Activated naive CD4-positive, alpha-beta T cell treated with Interleukin-2 at 50 U/mL for 16 hours (primary cell): ENCODE measurements at regions not wholly inside any gene's neighbourhood (a gene's known extent, or its start where the extent isn't known, plus 50 kb on each side); places are given as distances from the start of the nearest gene placed in this dataset.

Source experiments
- DNase-seq: peaks from one replicate; pipeline ENCODE4 v3.0.0-alpha.2; 2020

DNA sequence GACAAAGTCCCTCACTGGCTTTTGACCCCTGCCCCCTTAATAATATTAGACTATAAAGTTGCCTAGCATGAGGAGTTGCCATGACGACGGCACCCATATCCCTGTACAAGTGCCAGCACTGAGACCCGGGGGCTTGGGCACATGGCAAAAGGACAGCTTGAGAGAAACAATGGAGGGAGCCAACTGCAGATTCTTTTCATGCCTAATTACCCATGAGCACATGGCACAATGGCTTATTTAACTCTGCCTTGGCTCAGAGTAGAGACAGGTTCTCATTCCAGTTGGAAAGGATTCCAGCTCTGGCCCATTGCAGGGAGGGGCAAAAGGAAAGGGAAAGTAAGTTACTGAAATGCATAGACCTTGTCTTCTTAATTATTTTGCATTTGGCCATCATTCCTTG, 261.2 kb upstream of the UBASH3B start:
- DNase-seq: no peak

- no peak for DNase-seq
These were observed 262.2 kb upstream of the UBASH3B start for GRCh38 chr11:122393209-122393860.

GRCh38 chr11:122392508-122392907, 263.0 kb upstream of the UBASH3B start:
- DNase-seq: no peak

DNA sequence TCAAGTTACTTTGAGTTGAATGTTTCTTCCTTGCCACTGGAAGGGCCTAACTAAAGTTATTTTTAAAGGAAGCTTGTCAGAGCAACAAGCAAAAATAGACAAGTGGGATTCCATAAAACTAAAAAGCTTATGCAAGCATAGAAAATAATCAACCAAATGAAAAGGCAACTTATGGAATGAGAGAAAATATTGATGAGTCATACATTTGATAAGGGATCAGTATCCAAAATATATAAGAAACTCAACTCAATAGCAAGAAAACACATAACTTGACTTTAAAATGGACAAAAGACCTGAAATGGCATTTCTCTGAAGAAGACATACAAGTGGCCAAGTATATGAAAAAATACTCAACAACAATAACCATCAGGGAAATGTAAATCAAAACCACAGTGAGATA, 264.5 kb upstream of the UBASH3B start:
- DNase-seq: no peak

- no peak for DNase-seq
These were observed 267.2 kb upstream of the BLID start for GRCh38 chr11:122383186-122383585.

DNA sequence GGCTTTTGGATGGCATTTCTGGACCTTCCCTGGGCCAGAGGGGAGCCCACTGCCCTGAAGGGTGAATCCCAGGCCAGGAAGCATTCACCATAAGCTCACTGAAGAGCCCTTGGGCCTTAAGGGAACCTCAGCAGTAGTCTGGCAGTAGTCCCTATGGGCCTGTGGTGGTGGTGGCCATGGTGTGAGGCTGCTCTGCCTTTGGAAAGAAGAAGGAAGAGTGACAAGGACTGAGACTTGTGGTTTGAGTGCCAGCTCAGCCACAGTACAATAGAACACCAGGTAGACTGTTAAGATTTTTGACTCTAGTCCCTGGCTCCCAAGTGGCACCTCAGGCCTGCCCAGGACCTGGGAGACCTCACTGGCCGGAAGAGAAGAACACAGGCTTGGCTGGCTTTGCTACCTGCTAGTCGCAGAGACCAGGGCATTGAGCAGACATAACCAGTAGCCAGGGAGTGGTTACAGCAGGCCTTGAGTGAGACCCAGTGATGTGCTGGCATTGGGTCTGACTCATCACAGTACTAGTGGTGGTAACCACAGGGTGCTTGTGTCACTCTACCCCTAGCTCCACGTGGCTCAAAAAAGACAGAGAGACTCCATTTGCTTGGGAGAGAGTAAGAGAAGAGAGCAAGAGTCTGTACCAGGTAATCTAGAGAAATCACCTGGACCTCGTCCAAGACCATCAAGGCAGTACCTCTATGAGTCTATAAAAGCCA, 259.8 kb upstream of the BLID start:
- no peak for DNase-seq

DNA sequence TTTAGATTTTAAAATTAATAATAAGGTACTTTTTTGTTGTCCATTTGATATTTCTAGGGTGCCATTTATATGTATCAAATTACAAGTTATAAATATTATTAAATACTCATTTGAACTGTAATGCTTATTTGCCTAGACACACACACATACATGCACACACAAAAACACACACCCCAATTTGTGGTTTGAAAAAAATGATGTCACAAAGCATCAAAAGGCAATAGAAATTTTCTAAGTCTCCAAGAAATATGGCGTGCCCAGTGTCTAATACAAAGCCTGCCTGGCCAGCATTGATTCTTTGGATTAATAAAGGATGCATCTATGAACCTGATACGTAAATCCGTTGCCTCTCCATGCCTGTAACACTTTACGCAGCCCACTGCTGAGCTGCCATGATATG, 252.8 kb upstream of the BLID start:
- no peak for DNase-seq

DNA sequence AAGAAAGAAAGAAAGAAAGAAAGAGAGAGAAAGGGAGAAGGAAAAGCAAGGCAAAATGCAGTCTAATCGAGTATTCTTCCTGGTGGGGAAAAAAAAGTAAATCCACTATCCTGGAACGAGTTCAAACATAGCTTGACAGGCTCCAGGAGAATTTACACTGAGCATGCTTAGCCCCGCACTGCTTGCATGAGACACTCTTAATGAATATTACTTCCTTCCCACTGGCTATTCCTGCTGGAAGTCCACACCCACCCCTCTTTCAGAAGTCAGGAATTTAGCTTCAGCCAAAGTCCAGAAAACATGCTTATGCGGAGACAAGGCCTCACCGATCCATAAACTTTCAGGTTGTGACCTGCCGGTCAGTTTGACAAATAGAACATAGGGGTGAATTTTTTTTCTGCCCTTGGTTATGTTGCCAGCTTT, 251.8 kb upstream of the BLID start:
- DNase-seq: no peak

DNA sequence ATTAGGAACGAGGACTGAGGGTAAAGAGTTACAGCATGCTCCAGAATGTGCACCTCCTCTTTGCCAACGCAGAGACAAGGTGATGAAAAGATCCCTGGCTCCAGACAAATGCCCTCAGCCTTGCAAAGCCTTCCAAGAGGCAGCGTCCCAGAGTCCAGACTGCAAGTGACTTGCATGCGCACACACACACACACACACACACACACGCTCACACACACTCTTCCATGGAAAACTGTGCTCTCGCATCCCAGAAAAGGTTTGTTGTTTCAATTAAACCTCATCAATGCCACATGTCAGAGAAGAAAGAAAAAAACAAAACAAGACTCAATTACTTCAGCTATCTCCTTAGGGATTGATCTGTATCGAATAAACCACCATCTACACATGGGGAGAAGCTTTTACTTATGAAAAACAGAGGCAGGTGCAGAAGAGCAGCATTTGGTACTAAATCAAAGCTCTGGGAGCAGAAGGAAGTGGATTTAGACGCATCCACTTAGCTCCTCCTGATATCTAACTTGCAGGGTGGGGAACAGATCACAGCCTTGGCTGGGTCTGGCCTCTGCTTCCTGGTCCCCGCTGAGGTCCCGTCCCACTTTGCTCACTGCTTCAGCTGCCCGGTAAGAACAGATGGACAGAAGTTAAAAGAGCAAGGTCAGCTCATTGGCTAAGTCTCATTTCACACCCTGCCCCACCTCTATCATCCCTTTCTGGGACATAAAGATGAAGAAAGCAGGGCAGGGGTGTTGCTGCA, 249.8 kb upstream of the BLID start:
- no peak for DNase-seq

DNA sequence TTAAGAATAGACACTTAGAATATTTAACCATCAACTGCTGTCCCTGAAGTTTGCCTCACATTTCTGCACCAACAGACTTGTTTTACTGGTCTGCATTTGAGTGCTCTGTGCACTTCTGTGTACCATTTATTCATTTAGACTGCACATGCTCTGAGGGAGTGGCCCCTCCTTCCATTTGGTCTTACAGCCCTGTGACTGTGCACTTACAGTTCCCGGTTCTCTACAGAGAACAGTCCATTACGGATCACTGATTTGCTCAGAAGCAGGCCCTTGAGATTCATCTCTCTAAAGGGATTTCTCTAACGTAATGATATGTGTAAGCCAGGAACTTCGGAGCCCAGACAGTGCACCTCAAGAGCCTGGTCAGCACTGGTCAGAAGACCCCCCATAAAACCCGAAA, 247.3 kb upstream of the BLID start:
- no peak for DNase-seq

- no peak for DNase-seq
These were observed 246.4 kb upstream of the BLID start for GRCh38 chr11:122362381-122362780.

- DNase-seq: no peak
These were observed 244.9 kb upstream of the BLID start for GRCh38 chr11:122360875-122361274.

DNA sequence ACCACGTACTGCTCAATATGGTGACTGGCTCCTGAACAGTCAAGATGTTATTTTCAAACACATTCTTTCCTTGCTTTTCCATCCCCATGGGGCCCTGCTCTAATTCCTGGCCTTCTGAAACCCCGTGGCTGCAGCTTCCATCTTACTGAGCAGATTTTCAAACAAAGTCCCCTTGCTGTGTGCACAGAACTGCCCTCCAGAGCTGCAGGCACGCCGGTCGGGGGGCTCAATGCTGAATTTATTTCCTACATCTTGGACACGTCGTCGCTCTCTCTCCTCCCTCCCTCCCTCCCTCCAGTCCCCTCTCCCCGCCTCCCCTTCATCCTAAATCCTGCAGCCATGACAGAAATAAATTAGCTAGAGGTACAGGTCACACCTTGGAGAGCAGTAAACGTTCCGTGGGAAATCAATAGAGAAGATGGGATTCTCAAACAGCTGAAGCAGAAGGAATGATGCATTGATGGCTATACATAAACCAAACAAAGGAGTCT, 243.1 kb upstream of the BLID start:
- DNase-seq: no peak

DNA sequence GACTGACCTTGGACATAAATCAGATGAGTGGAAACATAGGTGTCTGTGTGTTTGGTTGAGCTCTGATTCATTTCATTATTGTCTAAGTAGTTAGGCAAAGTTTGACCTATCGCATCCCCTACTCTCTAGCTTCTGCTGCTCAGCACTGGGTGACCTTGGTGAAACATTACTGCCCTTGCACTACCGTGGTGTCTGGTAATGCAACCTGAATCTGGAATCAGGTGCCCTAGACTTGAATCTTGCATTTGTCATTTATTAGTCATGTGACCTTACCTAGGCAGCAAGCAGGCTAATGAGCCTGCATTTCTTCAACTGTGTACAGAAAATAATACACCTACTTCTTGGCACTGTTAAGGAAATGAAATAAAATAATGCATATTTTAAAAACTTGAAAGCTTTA, 242.3 kb upstream of the BLID start:
- DNase-seq: no peak

- no peak for DNase-seq
These were observed 240.0 kb upstream of the BLID start for GRCh38 chr11:122355968-122356367.

DNA sequence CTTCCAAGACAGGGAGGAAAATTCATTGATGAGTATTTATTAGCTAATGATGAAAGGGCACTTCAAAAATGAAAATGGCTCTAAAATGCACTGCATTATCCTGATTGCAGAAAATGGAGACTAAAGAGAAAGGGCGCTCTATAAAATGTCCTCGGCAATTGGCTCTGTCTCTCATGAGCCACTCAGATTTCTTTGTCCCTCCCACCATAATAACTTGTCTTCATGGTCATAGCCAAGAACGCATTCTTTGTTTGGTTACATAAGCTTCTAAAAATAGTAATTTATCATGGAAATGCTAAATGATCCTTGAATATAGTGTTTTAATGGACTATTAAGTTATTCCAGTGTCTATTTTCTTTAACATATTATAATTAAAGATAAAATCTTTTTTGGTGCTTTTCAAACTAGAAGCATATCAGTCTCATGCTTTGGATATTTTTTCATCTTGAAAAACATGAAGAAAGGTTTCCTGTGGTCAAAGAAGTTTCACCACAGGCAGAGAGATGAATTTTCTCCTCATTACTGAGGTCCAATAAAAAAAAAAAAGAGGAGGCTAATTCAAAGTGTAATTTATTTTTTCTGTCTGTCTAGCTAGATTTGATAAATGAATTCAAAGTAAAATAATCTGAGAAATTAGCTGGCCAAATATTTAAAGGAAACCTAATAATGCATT, 238.1 kb upstream of the BLID start:
- DNase-seq: no peak

DNA sequence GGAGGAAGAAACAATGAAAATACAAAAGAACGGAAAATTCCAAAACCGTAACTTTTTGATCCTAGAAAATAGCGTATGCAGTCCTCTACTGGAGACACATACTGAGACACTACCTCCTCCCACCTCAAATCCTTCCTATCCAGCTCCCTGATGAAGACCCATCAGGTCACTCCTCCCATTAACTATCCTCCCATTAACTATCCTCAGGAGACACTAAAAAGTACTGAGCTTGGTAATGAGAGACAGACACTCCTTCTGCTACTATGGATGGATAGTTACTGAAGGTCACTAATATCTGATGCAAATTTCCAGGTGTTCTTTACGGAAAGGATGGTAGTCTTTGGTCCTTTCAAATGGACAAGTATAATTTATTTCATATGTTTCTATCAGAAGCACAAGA, 237.5 kb upstream of the BLID start:
- DNase-seq: no peak

- no peak for DNase-seq
These were observed 232.8 kb upstream of the BLID start for GRCh38 chr11:122348659-122349409.

- no peak for DNase-seq
These were observed 230.0 kb upstream of the BLID start for GRCh38 chr11:122346006-122346405.

DNA sequence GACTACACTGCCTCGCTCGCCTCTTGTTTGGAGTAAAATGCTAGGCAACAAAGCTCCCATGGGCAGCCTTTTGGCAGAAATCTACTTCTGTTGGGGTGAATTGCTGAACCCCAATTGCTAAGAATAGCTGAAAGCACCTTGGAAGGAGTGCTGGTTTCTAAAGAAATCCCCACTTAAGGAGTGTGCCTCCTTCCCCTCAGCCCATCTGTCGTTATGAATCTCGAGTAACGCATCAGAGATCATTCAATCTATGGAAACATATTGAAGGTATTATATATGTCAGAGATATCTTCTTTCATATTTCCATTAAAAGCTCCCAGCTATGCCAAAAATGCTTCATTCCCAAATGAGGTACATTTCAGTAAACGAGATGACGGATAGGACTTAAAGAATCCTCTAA, 229.6 kb upstream of the BLID start:
- no peak for DNase-seq

- no peak for DNase-seq
These were observed 228.2 kb upstream of the BLID start for GRCh38 chr11:122344215-122344614.

DNA sequence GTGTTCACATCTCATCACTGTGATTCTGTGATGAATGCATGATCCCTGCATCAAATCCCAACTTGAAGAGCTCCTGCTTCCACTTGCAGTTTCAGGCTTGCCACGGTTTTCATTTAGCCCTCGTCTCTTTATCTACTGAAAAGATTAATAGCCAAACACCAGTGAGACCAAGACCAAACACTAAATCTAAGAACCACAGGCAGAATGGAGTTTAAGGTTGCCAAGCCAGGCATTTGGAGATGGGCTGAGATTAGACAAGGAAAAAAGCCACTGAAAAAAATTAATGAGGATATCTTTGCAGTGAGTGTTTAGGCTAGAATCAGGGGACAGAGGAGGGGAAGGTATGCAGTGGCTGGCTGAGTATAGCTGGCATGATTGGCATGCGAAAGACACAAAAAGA, 227.2 kb upstream of the BLID start:
- no peak for DNase-seq
